GM12865 (cell line): ENCODE measurements at regions not wholly inside any gene's neighbourhood (a gene's known extent, or its start where the extent isn't known, plus 50 kb on each side); places are given as distances from the start of the nearest gene placed in this dataset.
"Not testable (repeated sequence)": the region's sequence is repeated elsewhere in the genome, so short reads cannot be mapped to it uniquely, and the experiment has no call there.

Experiments
- DNase-seq: peaks from one replicate; pipeline ENCODE4 v3.0.0; 2010; ENCODE audit warnings: low read depth
- H3K4me3 ChIP-seq: 2 replicates; pipeline ENCODE4 v1.5.1; 2011; ENCODE audit warnings: mild to moderate bottlenecking, low read depth, low read length, control low read depth
- TF ChIP-seq, protein P1 (sequence below): IDR thresholded peaks from 2 replicates; pipeline ENCODE4 v1.5.1; 2011; ENCODE audit warnings: low read length, control low read depth, low read depth, inconsistent platforms; ENCODE audit not compliant: insufficient read depth; ENCODE audit errors: missing control alignments

DNA sequence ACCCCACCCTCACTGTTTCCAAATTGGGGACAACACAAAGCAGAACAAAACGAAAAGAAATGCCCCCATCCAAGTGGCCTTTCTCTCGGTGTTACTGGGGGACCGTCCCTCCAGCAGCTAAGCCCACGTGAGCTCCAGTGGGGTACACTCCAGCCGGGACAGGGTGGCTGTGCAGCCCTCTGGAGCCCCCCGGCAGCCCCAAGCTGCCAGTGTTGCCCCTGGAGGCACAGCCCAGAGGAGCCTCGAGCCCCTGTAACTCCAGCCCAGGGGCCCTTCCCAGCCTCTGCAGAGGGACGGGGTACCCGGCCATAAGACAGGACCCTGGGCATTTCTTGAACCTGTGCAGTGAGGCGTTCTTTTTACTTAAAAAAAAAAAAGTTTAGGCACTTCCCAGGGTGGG lies 124.5 kb upstream of the KCTD7 start:
- TF ChIP-seq, protein P1, sequence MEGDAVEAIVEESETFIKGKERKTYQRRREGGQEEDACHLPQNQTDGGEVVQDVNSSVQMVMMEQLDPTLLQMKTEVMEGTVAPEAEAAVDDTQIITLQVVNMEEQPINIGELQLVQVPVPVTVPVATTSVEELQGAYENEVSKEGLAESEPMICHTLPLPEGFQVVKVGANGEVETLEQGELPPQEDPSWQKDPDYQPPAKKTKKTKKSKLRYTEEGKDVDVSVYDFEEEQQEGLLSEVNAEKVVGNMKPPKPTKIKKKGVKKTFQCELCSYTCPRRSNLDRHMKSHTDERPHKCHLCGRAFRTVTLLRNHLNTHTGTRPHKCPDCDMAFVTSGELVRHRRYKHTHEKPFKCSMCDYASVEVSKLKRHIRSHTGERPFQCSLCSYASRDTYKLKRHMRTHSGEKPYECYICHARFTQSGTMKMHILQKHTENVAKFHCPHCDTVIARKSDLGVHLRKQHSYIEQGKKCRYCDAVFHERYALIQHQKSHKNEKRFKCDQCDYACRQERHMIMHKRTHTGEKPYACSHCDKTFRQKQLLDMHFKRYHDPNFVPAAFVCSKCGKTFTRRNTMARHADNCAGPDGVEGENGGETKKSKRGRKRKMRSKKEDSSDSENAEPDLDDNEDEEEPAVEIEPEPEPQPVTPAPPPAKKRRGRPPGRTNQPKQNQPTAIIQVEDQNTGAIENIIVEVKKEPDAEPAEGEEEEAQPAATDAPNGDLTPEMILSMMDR = no peak
- no peak for DNase-seq
- H3K4me3 ChIP-seq = no peak overlapping the region

DNA sequence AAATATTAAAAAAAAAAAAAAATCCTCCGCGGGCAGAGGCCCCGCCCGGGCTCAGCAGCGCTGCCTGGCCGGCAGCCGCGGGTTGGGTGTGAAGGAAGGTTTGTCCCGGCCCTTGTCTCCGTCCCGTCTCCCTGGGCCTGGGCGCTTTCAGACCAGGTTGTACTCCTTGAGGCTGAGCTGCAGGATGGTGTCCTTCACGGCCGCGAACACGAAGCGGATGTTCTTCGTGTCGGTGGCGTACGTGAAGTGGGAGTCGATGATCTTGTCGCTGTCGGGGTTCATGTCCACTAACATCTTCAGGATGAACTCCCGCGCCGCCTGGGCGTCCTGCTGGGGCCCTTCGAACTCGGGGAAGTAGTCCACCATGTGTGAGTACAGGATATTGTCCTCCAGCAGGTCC lies 123.7 kb upstream of the KCTD7 start:
- DNase-seq = no peak
- H3K4me3 ChIP-seq = no peak overlapping the region
- TF ChIP-seq, protein P1 = no peak

DNA sequence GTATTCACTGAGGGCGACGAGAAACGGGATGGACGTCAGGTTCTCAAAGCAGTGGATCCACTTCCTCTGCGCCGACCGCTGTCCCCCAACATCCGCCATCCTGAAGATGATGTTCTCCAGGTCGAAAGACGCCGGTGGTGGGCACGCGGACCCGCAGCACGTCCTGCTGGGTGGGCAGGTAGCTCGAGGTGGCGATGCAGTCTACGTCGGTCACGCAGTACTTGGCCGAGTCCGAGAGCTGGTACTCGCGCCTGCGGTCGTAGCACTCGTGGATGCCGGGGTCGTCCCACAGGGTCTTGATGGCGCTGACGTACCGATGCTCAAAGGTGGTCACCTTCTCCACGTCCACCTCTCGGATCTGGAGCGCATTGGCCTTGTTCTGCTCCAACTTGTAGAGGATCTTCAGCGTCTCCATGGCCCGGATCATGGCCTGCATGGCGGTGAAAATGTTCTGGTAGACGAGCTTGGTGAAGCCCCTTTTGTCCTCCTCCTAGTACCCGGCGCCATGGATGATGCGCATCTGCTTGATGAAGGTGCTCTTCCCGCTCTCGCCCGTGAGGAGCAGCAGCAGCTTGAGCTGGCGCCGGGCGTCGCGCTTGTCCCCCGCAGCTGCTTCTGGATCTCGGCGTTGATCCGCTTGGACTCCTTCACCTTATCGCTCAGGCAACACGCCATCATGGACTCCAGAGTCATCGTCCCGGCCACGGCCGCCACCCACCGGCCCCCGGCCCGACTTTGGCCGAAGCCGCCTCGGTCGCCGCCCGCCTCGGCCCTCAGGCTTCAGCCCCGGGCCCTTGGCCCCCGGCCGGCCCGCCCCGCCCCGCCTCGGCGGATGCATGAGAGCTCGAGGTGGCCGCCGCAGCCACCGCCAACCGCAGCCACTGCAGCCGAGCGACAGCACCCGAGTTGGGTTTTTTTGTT lies 122.9 kb upstream of the KCTD7 start:
- DNase-seq = no peak
- TF ChIP-seq, protein P1 = no peak
- H3K4me3 ChIP-seq = no peak overlapping the region

DNA sequence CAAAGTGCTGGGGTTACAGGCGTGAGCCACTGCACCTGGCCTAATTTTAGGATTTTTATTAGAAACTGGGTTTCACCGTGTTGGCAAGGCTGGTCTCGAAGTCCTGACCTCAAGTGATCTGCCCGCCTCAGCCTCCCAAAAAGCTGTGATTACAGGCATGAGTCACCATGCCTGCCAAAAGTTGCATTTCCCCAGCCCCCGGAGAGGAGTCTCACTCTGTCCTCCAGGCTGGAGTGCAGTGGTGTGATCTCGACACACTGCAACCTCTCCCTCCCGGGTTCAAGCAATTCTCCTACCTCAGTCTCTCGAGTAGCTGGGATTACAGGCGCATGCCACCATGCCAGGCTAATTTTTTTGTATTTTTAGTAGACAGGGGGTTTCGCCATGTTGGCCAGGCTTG lies 122.0 kb upstream of the KCTD7 start:
- not testable (repeated sequence) for DNase-seq, H3K4me3 ChIP-seq

DNA sequence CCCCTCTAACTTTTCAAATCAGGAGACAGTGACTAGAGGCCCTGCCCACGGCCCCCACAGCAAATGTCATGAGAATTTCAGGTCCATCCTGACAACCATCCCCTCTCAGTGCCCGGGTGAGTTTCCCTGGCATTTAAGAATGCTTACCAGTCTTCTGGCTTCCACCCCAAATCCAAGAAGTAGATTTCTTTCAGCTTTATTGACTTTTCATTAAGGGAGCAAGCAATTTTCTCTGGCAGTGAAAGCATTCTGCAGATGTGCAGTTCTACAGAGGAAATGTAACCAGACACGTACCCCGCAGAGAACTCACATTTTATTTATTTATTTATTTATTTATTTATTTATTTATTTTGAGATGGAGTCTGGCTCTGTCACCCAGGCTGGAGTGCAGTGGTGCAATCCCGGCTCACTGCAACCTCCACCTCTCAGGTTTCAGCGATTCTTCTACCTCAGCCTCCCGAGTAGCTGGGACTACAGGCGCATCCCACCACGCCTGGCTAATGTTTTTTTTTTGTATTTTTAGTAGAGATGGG lies 120.9 kb upstream of the KCTD7 start:
- no peak overlapping the region for H3K4me3 ChIP-seq
- TF ChIP-seq, protein P1 = no peak
- no peak for DNase-seq

DNA sequence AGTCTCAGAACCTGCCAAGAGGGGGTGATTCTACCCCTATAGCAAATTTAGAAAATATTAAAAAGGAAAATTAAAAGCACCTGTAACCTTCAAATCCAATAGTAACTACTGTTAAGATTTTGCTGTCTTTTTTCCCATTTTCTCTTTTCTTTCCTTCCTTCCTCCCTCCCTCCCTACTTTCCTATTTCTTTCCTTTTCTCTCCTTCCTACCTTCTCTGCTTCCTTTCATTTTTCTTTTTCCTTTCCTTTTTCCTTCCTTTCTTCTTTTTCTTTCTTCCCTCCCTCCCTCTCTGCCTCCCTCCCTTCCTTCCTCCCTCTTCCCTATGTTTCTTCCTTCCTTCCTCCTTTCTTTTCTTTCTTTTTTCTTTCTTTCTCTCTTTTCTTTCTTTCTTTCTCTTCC lies 120.2 kb upstream of the KCTD7 start:
- H3K4me3 ChIP-seq = no peak overlapping the region
- TF ChIP-seq, protein P1 = no peak
- no peak for DNase-seq

DNA sequence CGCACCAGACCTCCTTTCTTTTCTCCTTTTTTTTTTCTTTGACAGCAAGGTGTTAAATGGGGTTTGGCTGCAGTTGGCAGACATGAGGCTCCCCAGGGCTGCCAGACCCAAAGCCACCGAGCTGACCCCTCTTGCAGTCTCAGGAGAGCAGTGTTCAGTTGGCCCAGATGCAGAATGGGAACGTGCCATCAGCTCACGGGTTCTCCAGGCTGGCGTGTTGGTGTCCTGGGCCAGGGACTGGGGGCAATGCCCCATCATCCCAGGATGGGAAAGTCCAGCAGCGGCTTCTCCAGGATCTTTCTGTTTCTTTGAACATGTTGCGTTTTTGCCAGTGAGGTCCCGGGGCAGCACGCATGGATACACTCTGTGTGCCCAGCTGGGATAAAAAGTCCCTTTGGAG lies 114.6 kb upstream of the KCTD7 start:
- no peak for DNase-seq
- TF ChIP-seq, protein P1 = no peak

More for the DNA sequence above, 114.6 kb upstream of the KCTD7 start:
- H3K4me3 ChIP-seq = no peak overlapping the region
